HEK293 (cell line): ENCODE measurements at regions not wholly inside any gene's neighbourhood (a gene's known extent, or its start where the extent isn't known, plus 50 kb on each side); places are given as distances from the start of the nearest gene placed in this dataset.

Experiments
- CTCF ChIA-PET: fragments of 350-600 bp; formaldehyde crosslinking; extraction: SDS; loops from one replicate; lab custom pipeline; 2021; ENCODE audit warnings: antibody characterized with exemption; lab: Yijun Ruan, JAX
- POLR2A ChIA-PET: fragments of 300-600 bp; formaldehyde crosslinking; extraction: SDS; loops from one replicate; lab custom pipeline; 2020; ENCODE audit warnings: antibody characterized with exemption, inconsistent platforms; lab: Yijun Ruan, JAX
- H3K27ac ChIP-seq: fragments of 200-500 bp; sonication (Bioruptor generic); 2 replicates; pipeline ENCODE4 v1.5.1; 2014; ENCODE audit warnings: low read depth, low read length, control low read depth, inconsistent platforms; ENCODE audit errors: extremely low read depth
- H3K36me3 ChIP-seq, 2 experiments: fragments of 200-500 bp in 1 of 2; sonication (Bioruptor generic) in 1 of 2; 1 replicate in 1 of 2; 2 replicates in 1 of 2; pipeline ENCODE4 v1.5.1; 2014 to 2017; ENCODE audit warnings: inconsistent platforms in 2 of 2, low read length in 2 of 2; ENCODE audit not compliant: control insufficient read depth in 2 of 2, insufficient read depth in 1 of 2
- H3K4me1 ChIP-seq: fragments of 200-500 bp; sonication (Bioruptor generic); 2 replicates; pipeline ENCODE4 v1.5.1; 2014; ENCODE audit warnings: mild to moderate bottlenecking, low read length, inconsistent platforms; ENCODE audit not compliant: control insufficient read depth, insufficient read depth
- H3K4me3 ChIP-seq: 2 replicates; pipeline ENCODE4 v1.5.1; 2011; ENCODE audit warnings: low read depth, mild to moderate bottlenecking, control low read depth, low read length, moderate library complexity
- H3K9me3 ChIP-seq: fragments of 200-500 bp; sonication (Bioruptor generic); 2 replicates; pipeline ENCODE4 v1.5.1; 2014; ENCODE audit warnings: low read depth, low read length, inconsistent platforms; ENCODE audit not compliant: control insufficient read depth, insufficient read depth
- CTCF ChIP-seq: fragments of 450-650 bp; formaldehyde crosslinking; IDR thresholded peaks from 2 replicates; pipeline ENCODE4 v1.5.1; 2016; ENCODE audit warnings: missing biosample characterization, missing genetic modification characterization
- EGR2 ChIP-seq: fragments of 450-650 bp; formaldehyde crosslinking; IDR thresholded peaks from 2 replicates; pipeline ENCODE4 v1.5.1; 2016; ENCODE audit warnings: low read depth, missing biosample characterization, missing genetic modification characterization
- GLI2 ChIP-seq: fragments of 450-650 bp; formaldehyde crosslinking; IDR thresholded peaks from 2 replicates; pipeline ENCODE4; 2017; ENCODE audit warnings: missing biosample characterization, missing genetic modification characterization, low read depth, borderline replicate concordance
- GLIS2 ChIP-seq: fragments of 450-650 bp; formaldehyde crosslinking; IDR thresholded peaks from 2 replicates; pipeline ENCODE4 v1.5.1; 2016; ENCODE audit warnings: missing biosample characterization, missing genetic modification characterization
- HIC1 ChIP-seq: fragments of 450-650 bp; formaldehyde crosslinking; IDR thresholded peaks from 2 replicates; pipeline ENCODE4 v1.5.1; 2016; ENCODE audit warnings: missing biosample characterization, missing genetic modification characterization
- KLF17 ChIP-seq: fragments of 450-650 bp; formaldehyde crosslinking; IDR thresholded peaks from 2 replicates; pipeline ENCODE4 v1.5.1; 2016; ENCODE audit warnings: missing biosample characterization, missing genetic modification characterization
- PBX3 ChIP-seq: sonication (generic); formaldehyde crosslinking; IDR thresholded peaks from 2 replicates; pipeline ENCODE4 v1.8.1; 2022; ENCODE audit warnings: mild to moderate bottlenecking, moderate library complexity, missing genetic modification reagents
- RBAK ChIP-seq: fragments of 450-650 bp; formaldehyde crosslinking; IDR thresholded peaks from 2 replicates; pipeline ENCODE4 v1.5.1; 2016; ENCODE audit warnings: missing biosample characterization, missing genetic modification characterization
- SALL2 ChIP-seq: fragments of 450-650 bp; formaldehyde crosslinking; IDR thresholded peaks from 2 replicates; pipeline ENCODE4 v1.5.0; 2017; ENCODE audit warnings: missing biosample characterization, mild to moderate bottlenecking, missing genetic modification characterization, borderline replicate concordance
- SCRT1 ChIP-seq: fragments of 450-650 bp; formaldehyde crosslinking; IDR thresholded peaks from 2 replicates; pipeline ENCODE4 v1.5.1; 2016; ENCODE audit warnings: missing biosample characterization, missing genetic modification characterization, borderline replicate concordance
- SCRT2 ChIP-seq: fragments of 450-650 bp; formaldehyde crosslinking; IDR thresholded peaks from 2 replicates; pipeline ENCODE4 v1.5.1; 2016; ENCODE audit warnings: missing biosample characterization, missing genetic modification characterization
- ZBTB10 ChIP-seq: fragments of 450-650 bp; formaldehyde crosslinking; IDR thresholded peaks from 2 replicates; pipeline ENCODE4 v1.5.1; 2016; ENCODE audit warnings: missing biosample characterization, missing genetic modification characterization
- ZFHX2 ChIP-seq: fragments of 450-650 bp; formaldehyde crosslinking; conservative IDR thresholded peaks from 2 replicates; pipeline ENCODE4 v1.5.1; 2016; ENCODE audit warnings: missing biosample characterization, missing genetic modification characterization
- ZIC2 ChIP-seq: fragments of 450-650 bp; formaldehyde crosslinking; IDR thresholded peaks from 2 replicates; pipeline ENCODE4 v1.5.1; 2016; ENCODE audit warnings: missing biosample characterization, missing genetic modification characterization
- ZNF133 ChIP-seq: fragments of 450-650 bp; formaldehyde crosslinking; IDR thresholded peaks from 2 replicates; pipeline ENCODE4 v1.5.1; 2016; ENCODE audit warnings: missing biosample characterization, missing genetic modification characterization
- ZNF146 ChIP-seq: fragments of 450-650 bp; formaldehyde crosslinking; IDR thresholded peaks from 2 replicates; pipeline ENCODE4 v1.5.1; 2016; ENCODE audit warnings: missing biosample characterization, missing genetic modification characterization
- ZNF214 ChIP-seq: fragments of 450-650 bp; formaldehyde crosslinking; IDR thresholded peaks from 2 replicates; pipeline ENCODE4 v1.5.1; 2017; ENCODE audit warnings: missing biosample characterization, mild to moderate bottlenecking, missing genetic modification characterization, borderline replicate concordance
- ZNF23 ChIP-seq: fragments of 450-650 bp; formaldehyde crosslinking; IDR thresholded peaks from 2 replicates; pipeline ENCODE4 v1.5.1; 2016; ENCODE audit warnings: missing biosample characterization, missing genetic modification characterization, borderline replicate concordance
- ZNF398 ChIP-seq: fragments of 450-650 bp; formaldehyde crosslinking; IDR thresholded peaks from 2 replicates; pipeline ENCODE4 v1.5.1; 2017; ENCODE audit warnings: missing biosample characterization, missing genetic modification characterization
- ZNF548 ChIP-seq: fragments of 450-650 bp; formaldehyde crosslinking; IDR thresholded peaks from 2 replicates; pipeline ENCODE4 v1.5.1; 2016; ENCODE audit warnings: missing biosample characterization, missing genetic modification characterization
- ZNF585B ChIP-seq: fragments of 450-650 bp; formaldehyde crosslinking; IDR thresholded peaks from 2 replicates; pipeline ENCODE4 v1.5.1; 2016; ENCODE audit warnings: missing biosample characterization, missing genetic modification characterization

- no peak for TF ChIP-seq GLI2 (tag by site-specific recombination)
These were observed 257.9 kb downstream of the UACA start (continued) for GRCh38 chr15:70505411-70505919.

- ChIA-PET POLR2A (interaction anchor here (0.7 to 5.8 kb wide), 7 partner anchors 9 to 1042 kb away, joined by 3 to 43 read pairs (median 5); partner anchors contain the start of gene TLE3), CTCF (interaction anchor here (0.6 to 18.0 kb wide), 16 partner anchors 8 to 1040 kb away, joined by 3 to 181 read pairs (median 4); no protein-coding TSS in a partner anchor)
- TF ChIP-seq ZIC2 (tag by site-specific recombination) (0 out of 2 replicates have a peak, but pooled peaks have one; percentile 8), EGR2 (tag by site-specific recombination) (peak; percentile 51; the same call in 1 of the 2 replicates), GLIS2 (tag by site-specific recombination) (peak; percentile 62), ZNF548 (no peak), HIC1 (0 out of 2 replicates have a peak, but pooled peaks have one; percentile 13), ZNF585B (tag by site-specific recombination) (no peak), SCRT2 (tag by site-specific recombination) (peak; percentile 74), ZFHX2 (tag by site-specific recombination) (peak; percentile 68), ZNF146 (tag by site-specific recombination) (no peak), SCRT1 (tag by site-specific recombination) (peak; percentile 76), ZBTB10 (tag by site-specific recombination) (0 out of 2 replicates have a peak, but pooled peaks have one; percentile 38), PBX3 (no peak)
- Histone ChIP-seq H3K36me3 (no peaks in the 10 kb centered on the region), H3K9me3 (no peaks in the 10 kb centered on the region), H3K27ac (peak overlapping the region; percentile 78), H3K4me1 (peaks cover 54% of the 10 kb centered on the region), H3K4me3 (no peak overlapping the region)
These were observed 258.4 kb downstream of the UACA start for GRCh38 chr15:70504988-70505387.

- Histone ChIP-seq H3K4me3 (no peak overlapping the region), H3K27ac (peak overlapping the region; percentile 78), H3K4me1 (peaks cover 54% of the 10 kb centered on the region), H3K9me3 (no peaks in the 10 kb centered on the region), H3K36me3 (no peaks in the 10 kb centered on the region)
- CTCF ChIA-PET: interaction anchor here (0.6 to 18.0 kb wide), 13 partner anchors 8 to 1038 kb away, joined by 3 to 181 read pairs (median 4); no protein-coding TSS in a partner anchor
- POLR2A ChIA-PET: interaction anchor here (0.7 to 5.8 kb wide), 7 partner anchors 8 to 406 kb away, joined by 3 to 43 read pairs (median 5); partner anchors contain the start of gene TLE3
- TF ChIP-seq ZNF23 (tag by site-specific recombination) (no peak), CTCF (tag by site-specific recombination) (no peak), ZNF133 (tag by site-specific recombination) (no peak), ZNF214 (no peak), ZNF398 (tag by site-specific recombination) (no peak), RBAK (tag by site-specific recombination) (no peak), KLF17 (no peak), SALL2 (no peak)
These were observed 258.9 kb downstream of the UACA start for GRCh38 chr15:70504299-70504951.
